ENCODE measurements at regions not wholly inside any gene's neighbourhood (a gene's known extent, or its start where the extent isn't known, plus 50 kb on each side); places are given as distances from the start of the nearest gene placed in this dataset.

- no peak overlapping the region for H2BK5ac ChIP-seq (ENCODE audit: low read length)
- no peak overlapping the region for H2BK15ac ChIP-seq (replicated peaks; ENCODE audit: low read depth)
- no peak overlapping the region for H2AK5ac ChIP-seq (ENCODE audit: low read length)
- peaks cover 39% of the 10 kb centered on the region for H3K79me2 ChIP-seq (ENCODE audit: control insufficient read depth, insufficient read depth, low read length)
- no peak overlapping the region for H4K8ac ChIP-seq (ENCODE audit: low read depth, low read length)
- no peak overlapping the region for H3K56ac ChIP-seq (ENCODE audit: low read length)
- H4K5ac ChIP-seq (ENCODE audit: low read length) = no peak overlapping the region
- no peak overlapping the region for H2BK120ac ChIP-seq (ENCODE audit: low read depth, low read length)
- H3K36me3 ChIP-seq (ENCODE audit: control insufficient read depth, insufficient read depth, low read length) = no peaks in the 10 kb centered on the region
- no peak overlapping the region for H3K9ac ChIP-seq (ENCODE audit: low read length)
- H3K18ac ChIP-seq (ENCODE audit: low read length) = no peak overlapping the region
- WGBS (ENCODE audit: extremely low coverage, insufficient coverage, low lambda C conversion rate) = no CpG with 5 or more reads among the region's 2 CpGs
- no peak overlapping the region for H3K4ac ChIP-seq (ENCODE audit: low read depth, low read length)
- H3K4me2 ChIP-seq (ENCODE audit: low read length) = no peak overlapping the region
- no peak overlapping the region for H3K23ac ChIP-seq (ENCODE audit: low read length)
- H3K27me3 ChIP-seq (ENCODE audit: insufficient read depth, low read length, poor library complexity) = no peaks in the 10 kb centered on the region
- no peaks in the 10 kb centered on the region for H3K4me1 ChIP-seq (ENCODE audit: control insufficient read depth, low read depth, low read length)
- no peak overlapping the region for H3K27ac ChIP-seq (ENCODE audit: low read depth, low read length)
- H3K4me3 ChIP-seq (ENCODE audit: low read length) = no peak overlapping the region
- no peak for DNase-seq
- H3K79me1 ChIP-seq (ENCODE audit: low read length) = peaks cover 15% of the 10 kb centered on the region
Observed at GRCh38 chr5:124692950-124693349, 53.5 kb downstream of the ZNF608 start.

GRCh38 chr5:124692324-124692723, 54.1 kb downstream of the ZNF608 start:
- Histone ChIP-seq H3K4ac (ENCODE audit: low read depth, low read length) (no peak overlapping the region), H3K27me3 (ENCODE audit: insufficient read depth, low read length, poor library complexity) (no peaks in the 10 kb centered on the region), H3K18ac (ENCODE audit: low read length) (no peak overlapping the region), H3K4me1 (ENCODE audit: control insufficient read depth, low read depth, low read length) (no peaks in the 10 kb centered on the region), H3K79me2 (ENCODE audit: control insufficient read depth, insufficient read depth, low read length) (peaks cover 39% of the 10 kb centered on the region), H2BK120ac (ENCODE audit: low read depth, low read length) (no peak overlapping the region), H3K4me3 (ENCODE audit: low read length) (no peak overlapping the region), H3K4me2 (ENCODE audit: low read length) (no peak overlapping the region), H4K8ac (ENCODE audit: low read depth, low read length) (peak overlapping the region; percentile 56), H3K56ac (ENCODE audit: low read length) (no peak overlapping the region), H2AK5ac (ENCODE audit: low read length) (no peak overlapping the region), H3K79me1 (ENCODE audit: low read length) (peaks cover 16% of the 10 kb centered on the region), H3K9ac (ENCODE audit: low read length) (no peak overlapping the region), H2BK15ac (replicated peaks; ENCODE audit: low read depth) (no peak overlapping the region), H3K23ac (ENCODE audit: low read length) (no peak overlapping the region), H2BK5ac (ENCODE audit: low read length) (no peak overlapping the region), H3K36me3 (ENCODE audit: control insufficient read depth, insufficient read depth, low read length) (no peaks in the 10 kb centered on the region), H3K27ac (ENCODE audit: low read depth, low read length) (no peak overlapping the region), H4K5ac (ENCODE audit: low read length) (no peak overlapping the region)
- DNase-seq = no peak
- no CpG with 5 or more reads among the region's 3 CpGs for WGBS (ENCODE audit: extremely low coverage, insufficient coverage, low lambda C conversion rate)

- Histone ChIP-seq H2BK5ac (ENCODE audit: low read length) (no peak overlapping the region), H3K27me3 (ENCODE audit: insufficient read depth, low read length, poor library complexity) (no peaks in the 10 kb centered on the region), H3K56ac (ENCODE audit: low read length) (no peak overlapping the region), H3K23ac (ENCODE audit: low read length) (no peak overlapping the region), H2BK15ac (replicated peaks; ENCODE audit: low read depth) (no peak overlapping the region), H3K4ac (ENCODE audit: low read depth, low read length) (no peak overlapping the region), H3K18ac (ENCODE audit: low read length) (no peak overlapping the region), H4K5ac (ENCODE audit: low read length) (no peak overlapping the region), H3K36me3 (ENCODE audit: control insufficient read depth, insufficient read depth, low read length) (no peaks in the 10 kb centered on the region), H4K8ac (ENCODE audit: low read depth, low read length) (no peak overlapping the region), H3K79me1 (ENCODE audit: low read length) (peaks cover 26% of the 10 kb centered on the region), H3K27ac (ENCODE audit: low read depth, low read length) (no peak overlapping the region), H3K4me1 (ENCODE audit: control insufficient read depth, low read depth, low read length) (peaks cover 10% of the 10 kb centered on the region), H2AK5ac (ENCODE audit: low read length) (no peak overlapping the region), H3K79me2 (ENCODE audit: control insufficient read depth, insufficient read depth, low read length) (peaks cover 39% of the 10 kb centered on the region), H3K4me3 (ENCODE audit: low read length) (no peak overlapping the region), H3K9ac (ENCODE audit: low read length) (no peak overlapping the region), H3K4me2 (ENCODE audit: low read length) (no peak overlapping the region), H2BK120ac (ENCODE audit: low read depth, low read length) (no peak overlapping the region)
- DNase-seq = no peak
Observed at GRCh38 chr5:124689653-124690052, 56.8 kb downstream of the ZNF608 start.

- Histone ChIP-seq H3K4me2 (ENCODE audit: low read length) (no peak overlapping the region), H3K4ac (ENCODE audit: low read depth, low read length) (no peak overlapping the region), H3K18ac (ENCODE audit: low read length) (peak overlapping the region; percentile 25), H3K4me3 (ENCODE audit: low read length) (no peak overlapping the region), H2BK15ac (replicated peaks; ENCODE audit: low read depth) (no peak overlapping the region), H3K56ac (ENCODE audit: low read length) (no peak overlapping the region), H3K27ac (ENCODE audit: low read depth, low read length) (no peak overlapping the region), H3K36me3 (ENCODE audit: control insufficient read depth, insufficient read depth, low read length) (no peaks in the 10 kb centered on the region), H3K9ac (ENCODE audit: low read length) (no peak overlapping the region), H2BK5ac (ENCODE audit: low read length) (no peak overlapping the region), H2AK5ac (ENCODE audit: low read length) (no peak overlapping the region), H2BK120ac (ENCODE audit: low read depth, low read length) (no peak overlapping the region), H3K4me1 (ENCODE audit: control insufficient read depth, low read depth, low read length) (peaks cover 10% of the 10 kb centered on the region), H4K5ac (ENCODE audit: low read length) (no peak overlapping the region), H3K23ac (ENCODE audit: low read length) (peak overlapping the region; percentile 74), H4K8ac (ENCODE audit: low read depth, low read length) (no peak overlapping the region), H3K27me3 (ENCODE audit: insufficient read depth, low read length, poor library complexity) (no peaks in the 10 kb centered on the region), H3K79me1 (ENCODE audit: low read length) (peaks cover 33% of the 10 kb centered on the region), H3K79me2 (ENCODE audit: control insufficient read depth, insufficient read depth, low read length) (peaks cover 33% of the 10 kb centered on the region)
- DNase-seq = no peak
- no CpG with 5 or more reads among the region's 3 CpGs for WGBS (ENCODE audit: extremely low coverage, insufficient coverage, low lambda C conversion rate)
Observed at GRCh38 chr5:124686239-124687004, 60.0 kb downstream of the ZNF608 start.

GRCh38 chr5:124685404-124685930, 61.0 kb downstream of the ZNF608 start:
- Histone ChIP-seq H3K4me2 (ENCODE audit: low read length) (no peak overlapping the region), H3K27me3 (ENCODE audit: insufficient read depth, low read length, poor library complexity) (no peaks in the 10 kb centered on the region), H3K9ac (ENCODE audit: low read length) (no peak overlapping the region), H2AK5ac (ENCODE audit: low read length) (no peak overlapping the region), H2BK120ac (ENCODE audit: low read depth, low read length) (no peak overlapping the region), H3K56ac (ENCODE audit: low read length) (no peak overlapping the region), H3K79me1 (ENCODE audit: low read length) (peaks cover 32% of the 10 kb centered on the region), H3K18ac (ENCODE audit: low read length) (no peak overlapping the region), H2BK15ac (replicated peaks; ENCODE audit: low read depth) (no peak overlapping the region), H3K27ac (ENCODE audit: low read depth, low read length) (no peak overlapping the region), H3K4me3 (ENCODE audit: low read length) (no peak overlapping the region), H3K4ac (ENCODE audit: low read depth, low read length) (no peak overlapping the region), H3K79me2 (ENCODE audit: control insufficient read depth, insufficient read depth, low read length) (peaks cover 28% of the 10 kb centered on the region), H4K5ac (ENCODE audit: low read length) (no peak overlapping the region), H3K4me1 (ENCODE audit: control insufficient read depth, low read depth, low read length) (peaks cover 10% of the 10 kb centered on the region), H3K23ac (ENCODE audit: low read length) (no peak overlapping the region), H3K36me3 (ENCODE audit: control insufficient read depth, insufficient read depth, low read length) (no peaks in the 10 kb centered on the region), H4K8ac (ENCODE audit: low read depth, low read length) (no peak overlapping the region), H2BK5ac (ENCODE audit: low read length) (no peak overlapping the region)
- peak; percentile 40 for DNase-seq
- no CpG with 5 or more reads among the region's 3 CpGs for WGBS (ENCODE audit: extremely low coverage, insufficient coverage, low lambda C conversion rate)

Measured in mesendoderm (in vitro differentiated cells).